Panc1 (cell line): ENCODE measurements at regions not wholly inside any gene's neighbourhood (a gene's known extent, or its start where the extent isn't known, plus 50 kb on each side); places are given as distances from the start of the nearest gene placed in this dataset.

Experiments
- CTCF ChIP-seq: fragments of 450-650 bp; IDR thresholded peaks from 2 replicates; pipeline ENCODE4 v1.5.1; 2017; ENCODE audit warnings: mild to moderate bottlenecking
- REST ChIP-seq, 2 experiments: IDR thresholded peaks; 2 replicates each; pipeline ENCODE4 v1.6.1; 2011 to 2012; ENCODE audit warnings: low read depth in 2 of 2, control low read depth in 1 of 2, low read length in 1 of 2, mild to moderate bottlenecking in 1 of 2, moderate library complexity in 1 of 2; ENCODE audit not compliant: insufficient read depth in 1 of 2
- SIN3A ChIP-seq: IDR thresholded peaks from 2 replicates; pipeline ENCODE4 v1.6.1; 2012; ENCODE audit warnings: low read depth, mild to moderate bottlenecking, low read length, moderate library complexity, borderline replicate concordance; ENCODE audit not compliant: insufficient read depth
- TCF7L2 ChIP-seq: IDR thresholded peaks from 2 replicates; pipeline ENCODE4 v1.6.1; 2011; ENCODE audit warnings: mild to moderate bottlenecking, low read depth, low read length, inconsistent platforms

DNA sequence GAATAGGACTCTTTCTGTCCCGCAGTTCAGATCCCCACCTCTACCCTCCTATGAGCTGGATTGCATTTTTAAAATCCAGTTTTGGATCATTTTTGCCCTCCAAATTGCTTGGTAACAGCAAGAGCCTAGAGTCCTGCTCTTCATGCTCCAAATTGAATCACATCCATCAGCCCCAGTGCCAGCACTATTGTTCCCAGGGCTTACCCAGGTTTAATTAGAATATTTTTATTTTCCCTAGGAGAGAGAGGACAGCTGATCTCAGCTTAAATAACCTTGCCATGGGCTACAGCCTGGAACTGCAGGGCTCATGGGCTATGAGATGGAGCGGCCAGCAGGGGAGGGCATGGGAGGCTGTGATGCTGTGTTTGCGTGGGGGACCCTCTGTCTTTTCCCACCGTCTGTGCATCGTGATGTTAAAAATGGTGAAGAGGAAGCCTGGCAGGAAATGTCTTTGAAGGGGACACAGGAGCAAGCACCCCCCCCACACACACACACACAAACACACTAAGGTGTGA, 59.4 kb upstream of the WSCD2 start:
- TF ChIP-seq CTCF: no peak
- no peak for TF ChIP-seq REST (IDR thresholded peaks at IDR 0.05; ENCODE audit: insufficient read depth in 1 of 2, low read depth in 2 of 2, low read length in 1 of 2)
- TF ChIP-seq SIN3A: no peak
- TF ChIP-seq TCF7L2: no peak
